Posterior cingulate gyrus (tissue), 11 donors: ENCODE measurements at regions not wholly inside any gene's neighbourhood (a gene's known extent, or its start where the extent isn't known, plus 50 kb on each side); places are given as distances from the start of the nearest gene placed in this dataset.

Experiments
- DNase-seq, 10 donors: peaks; one replicate each; pipeline versions ENCODE4 v3.0.0 to v3.0.0-alpha.2; 2020 to 2021; ENCODE audit warnings: mixed read lengths in 3 of 10
- intact Hi-C: fragments of 100-400 bp; cut with DNase I; formaldehyde crosslinking; loops from one replicate; pipeline ENCODE4 v1.15.1; 2023

GRCh38 chr11:70760416-70761020 is 362.2 kb downstream of the CTTN start:
- DNase-seq: peak in 1 of 10 donors; percentile 72
- intact Hi-C loops: no loop called here

- intact Hi-C loops: no loop called here
- DNase-seq: peak in 1 of 10 donors; percentile 54
Measured at GRCh38 chr11:70761094-70761907, 363.0 kb downstream of the CTTN start.

GRCh38 chr11:70761908-70762337 is 363.6 kb downstream of the CTTN start:
- DNase-seq: peak in 1 of 10 donors; percentile 83
- intact Hi-C loops: no loop called here

DNA sequence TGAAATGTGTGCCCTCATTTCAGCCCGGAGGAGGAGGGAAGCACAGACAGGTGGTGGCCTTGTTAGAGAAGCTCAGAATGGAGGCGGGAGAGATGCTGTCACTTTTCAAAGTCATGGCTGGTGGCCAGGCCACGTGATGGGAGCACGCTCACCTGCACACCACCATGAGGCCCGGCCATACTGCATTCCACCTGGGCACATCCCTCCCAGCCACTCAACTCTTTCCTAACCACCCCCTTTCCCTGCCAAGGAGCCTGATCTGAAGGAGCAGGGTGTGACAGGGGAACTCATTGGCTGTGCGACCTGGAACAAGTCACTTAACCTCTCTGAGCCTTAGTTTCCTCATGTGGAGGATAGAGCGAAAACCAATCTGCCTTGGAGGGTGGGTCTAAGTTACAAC is 364.5 kb downstream of the CTTN start:
- intact Hi-C loops: no loop called here
- DNase-seq: peak in 1 of 10 donors; percentile 28

GRCh38 chr11:70763606-70764005 is 365.3 kb downstream of the CTTN start:
- DNase-seq: no peak
- intact Hi-C loops: no loop called here

- intact Hi-C loops: no loop called here
- no peak for DNase-seq
Measured at GRCh38 chr11:70764356-70764905, 366.1 kb downstream of the CTTN start.

DNA sequence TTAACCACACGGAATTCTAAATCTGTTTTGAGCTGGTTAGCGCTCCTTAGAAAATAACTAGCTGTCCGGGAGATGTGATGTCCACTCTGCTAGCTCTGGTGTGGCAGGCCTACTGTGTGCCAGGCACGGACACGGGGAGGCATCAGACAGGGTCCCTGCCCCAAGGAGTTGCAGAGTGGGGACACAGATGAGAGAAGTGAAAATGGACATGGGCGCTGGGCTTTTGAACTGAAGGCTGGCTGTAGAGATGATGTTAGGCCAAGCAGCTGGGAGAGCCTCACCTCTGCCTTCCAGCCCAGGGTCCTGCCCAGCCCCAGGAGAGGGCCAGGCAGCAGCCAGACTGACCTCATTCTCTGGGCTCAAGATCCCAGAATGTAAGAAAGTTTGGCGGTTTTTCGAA is 368.6 kb downstream of the CTTN start:
- no peak for DNase-seq
- intact Hi-C loops: no loop called here

- DNase-seq: peak in 1 of 10 donors; percentile 50
- intact Hi-C loops: no loop called here
Measured at GRCh38 chr11:70768346-70769095, 370.2 kb downstream of the CTTN start.

DNA sequence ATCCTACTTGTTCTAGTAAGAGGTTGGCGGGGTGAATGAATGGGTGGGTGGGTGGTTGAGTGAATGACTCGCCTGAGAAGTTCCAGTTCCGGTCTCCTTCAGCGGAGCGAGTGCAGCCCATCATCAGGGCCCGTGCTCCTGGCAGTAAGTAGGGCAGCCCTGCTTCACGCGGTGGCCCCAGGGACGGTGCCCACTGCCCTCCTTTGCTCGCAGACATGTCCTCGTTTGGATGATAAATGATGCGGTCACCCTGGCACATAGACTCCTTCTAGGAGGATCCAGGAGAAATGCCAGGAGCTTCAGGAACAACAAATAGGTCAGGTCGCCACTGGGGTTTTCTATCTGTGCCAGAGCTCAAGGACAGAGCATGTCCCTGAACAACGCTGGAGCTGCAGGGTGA is 370.8 kb downstream of the CTTN start:
- intact Hi-C loops: no loop called here
- peak in 2 of 10 donors; percentile 19 to 77 for DNase-seq

- intact Hi-C loops: no loop called here
Measured at GRCh38 chr11:70769521-70769920, 371.2 kb downstream of the CTTN start.

GRCh38 chr11:70771099-70771885 is 373.0 kb downstream of the CTTN start:
- intact Hi-C loops: no loop called here
- DNase-seq: peak in 1 of 10 donors; percentile 64

More at GRCh38 chr11:70769521-70769920, 371.2 kb downstream of the CTTN start:
- no peak for DNase-seq

DNA sequence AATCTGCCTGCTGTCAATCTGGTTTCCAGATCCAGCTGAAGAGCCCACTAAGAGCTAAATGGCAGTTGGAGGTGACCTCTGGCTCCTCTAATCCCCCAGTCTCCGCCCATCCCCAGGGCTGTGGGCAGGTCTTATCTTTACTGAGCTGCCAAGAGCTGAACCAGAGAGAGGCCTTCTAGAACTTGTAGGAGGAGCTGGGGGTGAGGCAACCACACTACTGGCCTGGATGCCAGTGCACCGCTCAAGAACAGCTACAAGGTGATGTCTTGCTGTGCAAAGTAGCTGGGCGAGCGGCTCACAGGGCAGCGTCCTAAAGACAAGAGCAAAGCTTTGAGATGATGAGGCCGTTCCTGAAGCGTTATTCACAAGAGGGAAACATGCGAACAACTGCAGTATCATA is 374.6 kb downstream of the CTTN start:
- intact Hi-C loops: no loop called here
- DNase-seq: peak in 1 of 10 donors; percentile 57

DNA sequence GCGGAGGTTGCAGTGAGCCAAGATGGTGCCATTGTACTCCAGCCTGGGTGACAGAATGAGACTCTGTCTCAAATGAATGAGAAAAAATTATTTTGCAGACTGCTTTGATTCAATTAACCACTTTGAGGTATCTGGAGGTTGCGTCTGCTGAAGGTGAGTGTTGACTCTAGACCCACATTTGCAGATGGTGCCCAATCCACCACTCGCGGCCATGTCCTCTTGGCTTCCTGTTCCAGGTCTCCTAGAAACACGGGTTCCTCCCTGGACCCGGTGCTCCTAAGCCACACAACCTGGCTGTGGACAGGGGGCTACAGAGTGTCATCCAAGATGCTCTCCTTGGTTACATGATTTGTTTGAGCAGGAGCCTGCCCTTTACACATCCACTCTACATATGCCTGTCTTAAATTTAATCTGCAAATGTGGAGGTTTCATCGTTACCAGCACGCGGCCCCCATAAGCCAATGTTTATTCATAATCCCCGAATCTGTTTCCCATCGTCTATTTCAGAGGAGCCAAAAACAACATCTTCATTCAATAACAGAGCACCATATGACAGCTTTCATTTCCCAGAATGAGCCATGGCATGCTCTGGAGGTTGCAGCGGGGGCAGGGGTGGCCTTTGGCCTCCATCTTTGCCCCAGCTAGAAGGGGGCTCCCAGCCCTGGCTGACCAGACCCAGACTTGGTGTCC is 377.2 kb downstream of the CTTN start:
- DNase-seq: peak in 1 of 10 donors; percentile 43
- intact Hi-C loops: no loop called here

DNA sequence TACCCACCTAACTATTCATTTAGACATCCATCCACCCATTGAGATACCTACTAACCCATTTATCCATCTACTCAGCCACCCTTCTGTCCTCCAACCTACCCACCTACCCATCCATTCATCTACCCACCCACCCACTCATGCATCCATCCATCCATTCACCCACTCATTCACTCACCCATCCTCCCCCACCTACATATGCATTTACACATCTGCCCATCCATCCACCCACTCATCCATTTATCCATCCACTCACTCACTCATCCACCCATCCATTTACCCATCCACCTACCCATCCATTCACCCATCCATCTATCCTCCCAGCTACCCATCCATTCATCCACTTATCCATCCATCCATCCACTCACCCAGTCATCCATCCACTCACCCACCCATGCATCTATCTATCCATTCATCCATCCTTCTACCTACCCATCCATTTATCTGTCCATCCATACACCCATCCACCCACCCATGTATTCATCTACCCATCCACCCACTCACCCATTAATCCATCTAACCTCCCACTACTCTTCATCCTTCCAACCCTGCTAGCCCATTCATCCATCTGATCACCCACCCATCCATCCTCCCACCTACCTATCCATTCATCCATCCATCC is 378.7 kb downstream of the CTTN start:
- intact Hi-C loops: no loop called here
- DNase-seq: no peak

GRCh38 chr11:70778883-70779282 is 380.6 kb downstream of the CTTN start:
- DNase-seq: peak in 4 of 10 donors; percentile 30 to 90 (median 62)
- intact Hi-C loops: no loop called here

GRCh38 chr11:70779433-70780245 is 381.3 kb downstream of the CTTN start:
- DNase-seq: peak in 2 of 10 donors; percentile 73 to 78
- intact Hi-C loops: no loop called here

- DNase-seq: no peak
- intact Hi-C loops: no loop called here
Measured at GRCh38 chr11:70780246-70780535, 381.9 kb downstream of the CTTN start.

- intact Hi-C loops: no loop called here
Measured at GRCh38 chr11:70782401-70782913, 384.1 kb downstream of the CTTN start.

More at GRCh38 chr11:70782401-70782913, 384.1 kb downstream of the CTTN start:
- DNase-seq: peak in 1 of 10 donors; percentile 59
